ENCODE measurements at regions not wholly inside any gene's neighbourhood (a gene's known extent, or its start where the extent isn't known, plus 50 kb on each side); places are given as distances from the start of the nearest gene placed in this dataset.
A peak's percentile ranks its signal among the peaks of the same experiment; 100 is the strongest.

DNA sequence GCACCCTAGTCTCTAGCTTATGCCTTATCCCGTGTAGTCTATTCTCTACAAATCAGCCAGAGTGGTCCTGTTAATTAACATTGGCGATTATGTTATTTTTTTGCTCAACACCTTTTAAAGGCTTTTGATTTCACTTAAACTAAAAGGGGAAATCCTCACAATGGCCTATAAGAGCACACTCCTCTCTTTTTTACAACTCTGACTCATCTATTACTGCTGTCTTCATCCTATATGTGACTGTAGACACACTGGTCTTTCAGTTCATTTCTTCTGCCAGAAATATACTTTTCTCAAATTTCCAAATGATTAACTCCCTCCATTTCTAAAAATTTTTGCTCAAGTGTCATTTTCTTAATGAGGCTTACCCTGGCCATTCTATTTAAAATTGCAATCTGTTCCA is 143.4 kb downstream of the NSUN3 start:
- no TSS peak for BruUV-seq (replicated peaks)
- H3K9me2 ChIP-seq (replicated peaks; ENCODE audit: low read length) = no peaks in the 10 kb centered on the region
- DNase-seq = no peak
- H3K4me1 ChIP-seq (ENCODE audit: insufficient read depth, low read length) = no peaks in the 10 kb centered on the region
- no peak overlapping the region for H3K4me3 ChIP-seq (ENCODE audit: low read length)
- no peak overlapping the region for H3K27ac ChIP-seq (ENCODE audit: low read length)
- no peaks in the 10 kb centered on the region for H3K36me3 ChIP-seq (ENCODE audit: low read depth, low read length)
- no peak overlapping the region for H2AFZ ChIP-seq (ENCODE audit: low read length)
- ATAC-seq = peak; percentile 94
- H3K9me3 ChIP-seq (ENCODE audit: low read length) = no peaks in the 10 kb centered on the region
- no peaks in the 10 kb centered on the region for H4K20me1 ChIP-seq (ENCODE audit: low read length)
- TF ChIP-seq CTCF (conservative IDR thresholded peaks at IDR 0.05; ENCODE audit: low read depth, low read length) (no peak), EZH2phosphoT487 (IDR thresholded peaks at IDR 0.05; ENCODE audit: borderline replicate concordance, low read length) (no peak), EZH2 (IDR thresholded peaks at IDR 0.05; ENCODE audit: low read length, unreplicated experiment) (no peak)
- no peaks in the 10 kb centered on the region for H3K27me3 ChIP-seq (ENCODE audit: low read length)
- ChIA-PET CTCF (no interaction called here), POLR2A (ENCODE audit: unreplicated experiment) (no interaction called here)
- intact Hi-C loops (cut with micrococcal nuclease) = no loop called here
- H3K4me2 ChIP-seq (ENCODE audit: low read length) = no peak overlapping the region
- no peak overlapping the region for H3K9ac ChIP-seq (ENCODE audit: low read length)
- H3K79me2 ChIP-seq (ENCODE audit: low read length) = no peaks in the 10 kb centered on the region
- no peaks in the 10 kb centered on the region for H3F3A ChIP-seq (ENCODE audit: low read length, unreplicated experiment)

DNA sequence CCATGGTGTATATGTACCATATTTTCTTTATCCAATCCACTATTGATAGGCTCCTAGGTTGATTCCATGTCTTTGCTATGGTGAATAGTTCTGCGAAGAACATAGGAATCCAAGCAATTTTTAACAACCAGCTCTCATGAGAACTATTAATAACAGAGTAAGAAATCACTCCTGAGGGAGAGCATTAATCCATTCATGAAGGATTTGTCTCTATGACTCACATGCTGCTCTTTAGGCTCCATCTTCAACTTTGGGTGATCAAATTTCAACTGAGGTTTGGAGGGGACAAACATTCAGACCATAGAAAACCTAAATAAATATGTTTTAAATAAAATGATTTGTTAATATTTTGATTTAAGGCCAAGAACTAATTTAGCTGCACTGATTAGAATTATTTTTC is 147.4 kb downstream of the NSUN3 start:
- Histone ChIP-seq H3K79me2 (ENCODE audit: low read length) (no peaks in the 10 kb centered on the region), H3K27ac (ENCODE audit: low read length) (no peak overlapping the region), H3K9ac (ENCODE audit: low read length) (no peak overlapping the region), H3K36me3 (ENCODE audit: low read depth, low read length) (no peaks in the 10 kb centered on the region), H3K9me2 (replicated peaks; ENCODE audit: low read length) (no peaks in the 10 kb centered on the region), H2AFZ (ENCODE audit: low read length) (no peak overlapping the region), H3K4me1 (ENCODE audit: insufficient read depth, low read length) (no peaks in the 10 kb centered on the region), H3K27me3 (ENCODE audit: low read length) (no peaks in the 10 kb centered on the region), H3K9me3 (ENCODE audit: low read length) (no peaks in the 10 kb centered on the region), H3K4me2 (ENCODE audit: low read length) (no peak overlapping the region), H3K4me3 (ENCODE audit: low read length) (no peak overlapping the region), H4K20me1 (ENCODE audit: low read length) (no peaks in the 10 kb centered on the region), H3F3A (ENCODE audit: low read length, unreplicated experiment) (no peaks in the 10 kb centered on the region)
- CTCF ChIA-PET = no interaction called here
- intact Hi-C loops (cut with micrococcal nuclease) = no loop called here
- DNase-seq (no peak), ATAC-seq (no peak)
- POLR2A ChIA-PET (ENCODE audit: unreplicated experiment) = no interaction called here
- TF ChIP-seq EZH2 (IDR thresholded peaks at IDR 0.05; ENCODE audit: low read length, unreplicated experiment) (no peak), EZH2phosphoT487 (IDR thresholded peaks at IDR 0.05; ENCODE audit: borderline replicate concordance, low read length) (no peak), CTCF (conservative IDR thresholded peaks at IDR 0.05; ENCODE audit: low read depth, low read length) (no peak)
- no TSS peak for BruUV-seq (replicated peaks)

- ATAC-seq = no peak
- no TSS peak for BruUV-seq (replicated peaks)
- Histone ChIP-seq H2AFZ (ENCODE audit: low read length) (no peak overlapping the region), H3K4me2 (ENCODE audit: low read length) (no peak overlapping the region), H3F3A (ENCODE audit: low read length, unreplicated experiment) (no peaks in the 10 kb centered on the region), H4K20me1 (ENCODE audit: low read length) (no peaks in the 10 kb centered on the region), H3K9ac (ENCODE audit: low read length) (no peak overlapping the region), H3K79me2 (ENCODE audit: low read length) (no peaks in the 10 kb centered on the region), H3K4me3 (ENCODE audit: low read length) (no peak overlapping the region), H3K4me1 (ENCODE audit: insufficient read depth, low read length) (no peaks in the 10 kb centered on the region), H3K9me3 (ENCODE audit: low read length) (no peaks in the 10 kb centered on the region), H3K27me3 (ENCODE audit: low read length) (no peaks in the 10 kb centered on the region), H3K9me2 (replicated peaks; ENCODE audit: low read length) (no peaks in the 10 kb centered on the region), H3K36me3 (ENCODE audit: low read depth, low read length) (no peaks in the 10 kb centered on the region), H3K27ac (ENCODE audit: low read length) (no peak overlapping the region)
- no peak for DNase-seq
- no peak for TF ChIP-seq EZH2 (IDR thresholded peaks at IDR 0.05; ENCODE audit: low read length, unreplicated experiment)
- no peak for TF ChIP-seq EZH2phosphoT487 (IDR thresholded peaks at IDR 0.05; ENCODE audit: borderline replicate concordance, low read length)
- TF ChIP-seq CTCF (conservative IDR thresholded peaks at IDR 0.05; ENCODE audit: low read depth, low read length) = no peak
- POLR2A ChIA-PET (ENCODE audit: unreplicated experiment) = no interaction called here
- CTCF ChIA-PET = no interaction called here
- intact Hi-C loops (cut with micrococcal nuclease) = no loop called here
These were observed 154.5 kb downstream of the NSUN3 start for GRCh38 chr3:94217406-94217805.

Data from PC-3 (cell line).